ENCODE measurements at regions not wholly inside any gene's neighbourhood (a gene's known extent, or its start where the extent isn't known, plus 50 kb on each side); places are given as distances from the start of the nearest gene placed in this dataset.
A peak's percentile ranks its signal among the peaks of the same experiment; 100 is the strongest.
"Not testable (repeated sequence)": the region's sequence is repeated elsewhere in the genome, so short reads cannot be mapped to it uniquely, and the experiment has no call there.

- H3K4me3 ChIP-seq (ENCODE audit: low read length); H3K9me3 ChIP-seq (ENCODE audit: control insufficient read depth, low read depth, low read length); H3K27ac ChIP-seq (ENCODE audit: low read length); H3K4me1 ChIP-seq (ENCODE audit: control insufficient read depth, insufficient read depth, low read length); H3K36me3 ChIP-seq (ENCODE audit: control insufficient read depth, insufficient read depth, low read length); H3K27me3 ChIP-seq (ENCODE audit: control insufficient read depth, insufficient read depth, low read length); DNase-seq: not testable (repeated sequence)
- 14% methylated on average over 1 of the region's 1 CpG for WGBS (ENCODE audit: insufficient coverage, low lambda C conversion rate)
Observed at GRCh38 chr3:170804634-170805033, 65.4 kb downstream of the RPL22L1 start.

GRCh38 chr3:170804078-170804477 lies 65.9 kb downstream of the RPL22L1 start:
- no peak overlapping the region for H3K4me3 ChIP-seq (ENCODE audit: low read length)
- no peaks in the 10 kb centered on the region for H3K36me3 ChIP-seq (ENCODE audit: control insufficient read depth, insufficient read depth, low read length)
- no peaks in the 10 kb centered on the region for H3K27me3 ChIP-seq (ENCODE audit: control insufficient read depth, insufficient read depth, low read length)
- no peak overlapping the region for H3K27ac ChIP-seq (ENCODE audit: low read length)
- peaks cover 3% of the 10 kb centered on the region for H3K4me1 ChIP-seq (ENCODE audit: control insufficient read depth, insufficient read depth, low read length)
- DNase-seq = no peak
- no peaks in the 10 kb centered on the region for H3K9me3 ChIP-seq (ENCODE audit: control insufficient read depth, low read depth, low read length)

- Histone ChIP-seq H3K27ac (ENCODE audit: low read length) (no peak overlapping the region), H3K4me1 (ENCODE audit: control insufficient read depth, insufficient read depth, low read length) (no peaks in the 10 kb centered on the region), H3K4me3 (ENCODE audit: low read length) (no peak overlapping the region), H3K36me3 (ENCODE audit: control insufficient read depth, insufficient read depth, low read length) (no peaks in the 10 kb centered on the region), H3K9me3 (ENCODE audit: control insufficient read depth, low read depth, low read length) (no peaks in the 10 kb centered on the region), H3K27me3 (ENCODE audit: control insufficient read depth, insufficient read depth, low read length) (no peaks in the 10 kb centered on the region)
- DNase-seq = peak in 1 of 2 donors; percentile 17
- no CpG with 5 or more reads among the region's 7 CpGs for WGBS (ENCODE audit: insufficient coverage, low lambda C conversion rate)
Observed at GRCh38 chr3:170802164-170803151, 67.5 kb downstream of the RPL22L1 start.

GRCh38 chr3:170801597-170801996 lies 68.4 kb downstream of the RPL22L1 start:
- Histone ChIP-seq H3K27me3 (ENCODE audit: control insufficient read depth, insufficient read depth, low read length) (no peaks in the 10 kb centered on the region), H3K27ac (ENCODE audit: low read length) (no peak overlapping the region), H3K36me3 (ENCODE audit: control insufficient read depth, insufficient read depth, low read length) (no peaks in the 10 kb centered on the region), H3K4me3 (ENCODE audit: low read length) (no peak overlapping the region), H3K4me1 (ENCODE audit: control insufficient read depth, insufficient read depth, low read length) (no peaks in the 10 kb centered on the region), H3K9me3 (ENCODE audit: control insufficient read depth, low read depth, low read length) (no peaks in the 10 kb centered on the region)
- DNase-seq = no peak
- WGBS (ENCODE audit: insufficient coverage, low lambda C conversion rate) = no CpG with 5 or more reads among the region's 3 CpGs

- not testable (repeated sequence) for DNase-seq; H3K27ac ChIP-seq (ENCODE audit: low read length); H3K36me3 ChIP-seq (ENCODE audit: control insufficient read depth, insufficient read depth, low read length); H3K4me3 ChIP-seq (ENCODE audit: low read length); H3K4me1 ChIP-seq (ENCODE audit: control insufficient read depth, insufficient read depth, low read length); H3K27me3 ChIP-seq (ENCODE audit: control insufficient read depth, insufficient read depth, low read length); H3K9me3 ChIP-seq (ENCODE audit: control insufficient read depth, low read depth, low read length)
- no CpG with 5 or more reads among the region's 4 CpGs for WGBS (ENCODE audit: insufficient coverage, low lambda C conversion rate)
Observed at GRCh38 chr3:170800275-170800674, 69.7 kb downstream of the RPL22L1 start.

GRCh38 chr3:170799009-170799408 lies 71.0 kb downstream of the RPL22L1 start:
- no peak overlapping the region for H3K4me3 ChIP-seq (ENCODE audit: low read length)
- WGBS (ENCODE audit: insufficient coverage, low lambda C conversion rate) = 83% methylated on average over 1 of the region's 2 CpGs
- DNase-seq = no peak
- H3K27ac ChIP-seq (ENCODE audit: low read length) = no peak overlapping the region
- no peaks in the 10 kb centered on the region for H3K4me1 ChIP-seq (ENCODE audit: control insufficient read depth, insufficient read depth, low read length)
- no peaks in the 10 kb centered on the region for H3K9me3 ChIP-seq (ENCODE audit: control insufficient read depth, low read depth, low read length)
- H3K27me3 ChIP-seq (ENCODE audit: control insufficient read depth, insufficient read depth, low read length) = no peaks in the 10 kb centered on the region
- no peaks in the 10 kb centered on the region for H3K36me3 ChIP-seq (ENCODE audit: control insufficient read depth, insufficient read depth, low read length)

- 97% methylated on average over 3 of the region's 5 CpGs for WGBS (ENCODE audit: insufficient coverage, low lambda C conversion rate)
Observed at GRCh38 chr3:170797685-170798084, 72.3 kb downstream of the RPL22L1 start.

GRCh38 chr3:170792471-170792870 lies 77.5 kb downstream of the RPL22L1 start:
- WGBS (ENCODE audit: insufficient coverage, low lambda C conversion rate) = no CpG with 5 or more reads among the region's 1 CpG
- H3K9me3 ChIP-seq (ENCODE audit: control insufficient read depth, low read depth, low read length) = no peaks in the 10 kb centered on the region
- H3K4me1 ChIP-seq (ENCODE audit: control insufficient read depth, insufficient read depth, low read length) = no peaks in the 10 kb centered on the region
- DNase-seq = no peak
- H3K4me3 ChIP-seq (ENCODE audit: low read length) = no peak overlapping the region
- no peaks in the 10 kb centered on the region for H3K36me3 ChIP-seq (ENCODE audit: control insufficient read depth, insufficient read depth, low read length)
- H3K27me3 ChIP-seq (ENCODE audit: control insufficient read depth, insufficient read depth, low read length) = no peaks in the 10 kb centered on the region
- H3K27ac ChIP-seq (ENCODE audit: low read length) = no peak overlapping the region

More at GRCh38 chr3:170797685-170798084, 72.3 kb downstream of the RPL22L1 start:
- no peak overlapping the region for H3K27ac ChIP-seq (ENCODE audit: low read length)
- H3K4me1 ChIP-seq (ENCODE audit: control insufficient read depth, insufficient read depth, low read length) = no peaks in the 10 kb centered on the region
- no peaks in the 10 kb centered on the region for H3K36me3 ChIP-seq (ENCODE audit: control insufficient read depth, insufficient read depth, low read length)
- no peak overlapping the region for H3K4me3 ChIP-seq (ENCODE audit: low read length)
- no peak for DNase-seq
- H3K9me3 ChIP-seq (ENCODE audit: control insufficient read depth, low read depth, low read length) = no peaks in the 10 kb centered on the region
- no peaks in the 10 kb centered on the region for H3K27me3 ChIP-seq (ENCODE audit: control insufficient read depth, insufficient read depth, low read length)

- no peak overlapping the region for H3K27ac ChIP-seq (ENCODE audit: low read length)
- no peaks in the 10 kb centered on the region for H3K9me3 ChIP-seq (ENCODE audit: control insufficient read depth, low read depth, low read length)
- DNase-seq = no peak
- H3K27me3 ChIP-seq (ENCODE audit: control insufficient read depth, insufficient read depth, low read length) = no peaks in the 10 kb centered on the region
- no peak overlapping the region for H3K4me3 ChIP-seq (ENCODE audit: low read length)
- H3K36me3 ChIP-seq (ENCODE audit: control insufficient read depth, insufficient read depth, low read length) = no peaks in the 10 kb centered on the region
- 38% methylated on average over 1 of the region's 1 CpG for WGBS (ENCODE audit: insufficient coverage, low lambda C conversion rate)
- H3K4me1 ChIP-seq (ENCODE audit: control insufficient read depth, insufficient read depth, low read length) = no peaks in the 10 kb centered on the region
Observed at GRCh38 chr3:170790647-170791046, 79.3 kb downstream of the RPL22L1 start.

GRCh38 chr3:170787464-170787863 lies 82.5 kb downstream of the RPL22L1 start:
- DNase-seq = no peak
- WGBS (ENCODE audit: insufficient coverage, low lambda C conversion rate) = 92% methylated on average over 2 of the region's 2 CpGs
- no peak overlapping the region for H3K4me3 ChIP-seq (ENCODE audit: low read length)
- no peaks in the 10 kb centered on the region for H3K36me3 ChIP-seq (ENCODE audit: control insufficient read depth, insufficient read depth, low read length)
- no peak overlapping the region for H3K27ac ChIP-seq (ENCODE audit: low read length)
- no peaks in the 10 kb centered on the region for H3K4me1 ChIP-seq (ENCODE audit: control insufficient read depth, insufficient read depth, low read length)
- no peaks in the 10 kb centered on the region for H3K9me3 ChIP-seq (ENCODE audit: control insufficient read depth, low read depth, low read length)
- H3K27me3 ChIP-seq (ENCODE audit: control insufficient read depth, insufficient read depth, low read length) = no peaks in the 10 kb centered on the region

- Histone ChIP-seq H3K27me3 (ENCODE audit: control insufficient read depth, insufficient read depth, low read length) (no peaks in the 10 kb centered on the region), H3K27ac (ENCODE audit: low read length) (no peak overlapping the region), H3K9me3 (ENCODE audit: control insufficient read depth, low read depth, low read length) (no peaks in the 10 kb centered on the region), H3K4me1 (ENCODE audit: control insufficient read depth, insufficient read depth, low read length) (no peaks in the 10 kb centered on the region), H3K4me3 (ENCODE audit: low read length) (no peak overlapping the region), H3K36me3 (ENCODE audit: control insufficient read depth, insufficient read depth, low read length) (no peaks in the 10 kb centered on the region)
- DNase-seq = no peak
- 98% methylated on average over 2 of the region's 3 CpGs for WGBS (ENCODE audit: insufficient coverage, low lambda C conversion rate)
Observed at GRCh38 chr3:170785454-170785853, 84.5 kb downstream of the RPL22L1 start.

Measured in large intestine (tissue), 3 donors.